GM21526 (cell line): ENCODE measurements at regions not wholly inside any gene's neighbourhood (a gene's known extent, or its start where the extent isn't known, plus 50 kb on each side); places are given as distances from the start of the nearest gene placed in this dataset.
"Not testable (repeated sequence)": the region's sequence is repeated elsewhere in the genome, so short reads cannot be mapped to it uniquely, and the experiment has no call there.

ENCODE experiments used
- ATAC-seq: cut with Tn5 transposase; IDR thresholded peaks from one replicate; pipeline ENCODE4 v1.9.1; 2021; ENCODE audit warnings: moderate library complexity; ENCODE audit not compliant: unreplicated experiment, low FRiP score

DNA sequence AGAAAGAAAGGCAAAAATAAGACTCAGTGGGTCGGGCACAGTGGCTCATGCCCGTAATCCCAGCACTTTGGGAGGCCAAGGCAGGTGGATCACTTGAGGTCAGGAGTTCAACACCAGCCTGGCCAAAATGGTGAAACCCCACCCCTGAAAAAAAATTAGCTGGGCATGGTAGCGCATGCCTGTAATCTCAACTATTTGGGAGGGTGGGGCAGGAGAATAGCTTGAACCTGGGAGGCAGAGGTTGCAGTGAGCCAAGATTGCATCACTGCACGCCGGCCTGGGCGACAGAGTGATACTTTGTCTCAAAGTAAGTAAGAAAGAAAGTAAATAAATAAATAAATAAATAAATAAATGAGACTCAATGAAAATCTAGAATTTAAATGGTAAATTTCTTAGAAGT lies 145.9 kb upstream of the KRR1 start:
- ATAC-seq, result not testable (repeated sequence)

- ATAC-seq, result no peak
These were observed 145.2 kb upstream of the KRR1 start for GRCh38 chr12:75656648-75657047.

DNA sequence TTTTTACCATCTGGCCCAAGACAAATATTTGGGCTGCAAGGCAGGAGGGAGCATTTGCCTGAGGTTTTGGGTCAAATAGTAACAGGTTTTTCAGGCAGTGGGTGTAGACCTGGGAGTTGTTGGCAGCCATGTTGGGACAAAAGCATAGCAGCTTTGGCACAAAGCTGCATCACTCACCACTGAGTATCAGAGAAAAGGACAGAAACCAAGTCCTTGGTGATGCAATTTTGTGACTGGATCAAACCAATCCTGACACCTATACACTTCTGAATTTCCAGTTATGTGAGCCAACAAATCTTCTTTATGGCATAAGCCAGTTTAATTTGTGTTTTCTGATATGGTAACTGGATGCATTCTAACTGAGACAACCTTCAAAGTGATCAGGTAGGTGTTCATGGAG lies 144.8 kb upstream of the KRR1 start:
- ATAC-seq, result no peak

DNA sequence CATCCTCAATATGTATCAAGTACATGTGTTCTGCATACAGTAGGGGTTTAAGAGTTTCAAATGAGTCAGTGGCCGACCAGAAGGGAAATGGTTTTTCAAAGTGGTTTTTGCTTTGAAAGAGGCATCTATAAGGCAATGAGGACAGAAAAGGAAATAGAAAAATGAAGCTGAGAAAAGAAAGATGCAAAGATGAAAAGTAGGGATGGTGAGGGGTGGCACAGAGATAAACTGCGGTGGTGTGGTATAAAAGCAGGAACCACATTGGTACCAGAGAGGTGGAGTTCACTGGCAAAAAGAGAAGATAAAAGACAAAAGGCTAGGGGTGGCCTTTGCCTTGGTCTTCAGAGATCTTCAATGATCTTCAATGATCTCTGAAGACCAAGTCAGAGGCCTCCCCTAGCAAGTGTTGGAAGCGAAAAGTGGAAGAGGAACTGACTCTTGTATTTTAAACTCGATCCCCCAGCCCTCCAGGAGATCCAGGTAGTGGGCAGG lies 144.0 kb upstream of the KRR1 start:
- no peak for ATAC-seq

DNA sequence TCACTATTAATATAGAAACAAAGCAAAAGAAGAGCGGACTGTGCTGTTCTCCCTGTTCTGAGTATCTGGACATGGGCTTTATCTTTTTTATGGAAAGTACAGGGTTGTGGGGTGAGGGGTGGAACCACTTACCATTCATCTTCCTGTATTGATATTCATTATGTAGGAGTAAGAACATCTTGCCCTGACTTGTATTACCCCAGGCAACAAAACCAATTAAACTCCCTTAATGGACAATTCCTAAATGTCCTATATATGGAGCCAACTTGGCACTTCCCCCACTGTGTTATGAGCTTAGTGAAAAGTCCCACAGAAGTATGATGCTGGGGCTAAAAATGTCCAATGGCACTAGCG lies 139.9 kb upstream of the KRR1 start:
- no peak for ATAC-seq

GRCh38 chr12:75650595-75651341 lies 139.4 kb upstream of the KRR1 start:
- ATAC-seq, result no peak

- no peak for ATAC-seq
These were observed 138.7 kb upstream of the KRR1 start for GRCh38 chr12:75650100-75650499.

DNA sequence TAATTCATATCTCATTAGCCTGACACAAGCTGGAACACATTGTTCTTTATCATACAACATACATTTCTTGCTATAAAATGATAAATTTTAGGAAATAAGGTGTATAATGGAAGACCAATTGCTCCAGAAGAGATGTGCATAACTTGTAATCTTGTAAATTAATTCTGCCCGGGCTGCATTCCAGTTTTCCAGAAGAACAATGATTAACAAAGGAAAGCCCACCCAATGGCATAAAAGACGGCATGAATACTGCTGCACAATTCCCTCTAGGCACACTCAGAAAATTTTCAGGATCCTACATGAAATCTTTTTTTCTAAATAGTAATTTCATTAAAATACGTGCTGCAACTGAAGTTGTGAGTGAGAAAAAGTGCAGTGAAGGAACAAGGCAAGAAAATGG lies 137.4 kb upstream of the KRR1 start:
- no peak for ATAC-seq

- no peak for ATAC-seq
These were observed 135.2 kb upstream of the KRR1 start for GRCh38 chr12:75646329-75647210.

DNA sequence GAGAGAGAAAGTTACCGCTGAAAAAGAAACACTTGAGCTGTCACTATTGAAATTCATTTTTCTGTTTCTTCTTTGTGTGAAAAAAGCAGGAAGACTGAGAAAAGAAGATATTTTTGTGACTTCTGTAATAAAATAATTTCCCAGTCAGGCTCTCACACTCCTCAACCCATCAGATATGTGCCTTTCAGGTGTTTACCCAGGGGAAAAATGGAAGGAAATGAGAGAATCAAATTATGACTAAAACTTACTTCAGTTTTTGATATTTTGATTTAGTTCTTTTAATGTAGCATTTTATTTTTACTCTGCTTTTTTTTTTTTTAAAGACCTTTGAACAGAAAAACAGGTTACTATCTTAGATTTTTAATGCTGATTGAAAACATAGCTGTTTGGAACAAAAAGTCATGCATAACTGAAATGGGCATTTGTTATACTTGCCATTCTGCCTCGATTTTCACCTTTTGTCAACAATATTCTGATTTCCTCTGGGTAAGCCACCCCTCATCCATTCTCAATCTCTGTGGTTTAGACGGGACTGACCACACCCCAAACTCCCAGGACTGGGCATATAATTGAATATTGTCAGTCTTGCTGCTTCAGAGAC lies 133.2 kb upstream of the KRR1 start:
- no peak for ATAC-seq

GRCh38 chr12:75643119-75643518 lies 131.7 kb upstream of the KRR1 start:
- not testable (repeated sequence) for ATAC-seq

GRCh38 chr12:75642226-75642625 lies 130.8 kb upstream of the KRR1 start:
- no peak for ATAC-seq

DNA sequence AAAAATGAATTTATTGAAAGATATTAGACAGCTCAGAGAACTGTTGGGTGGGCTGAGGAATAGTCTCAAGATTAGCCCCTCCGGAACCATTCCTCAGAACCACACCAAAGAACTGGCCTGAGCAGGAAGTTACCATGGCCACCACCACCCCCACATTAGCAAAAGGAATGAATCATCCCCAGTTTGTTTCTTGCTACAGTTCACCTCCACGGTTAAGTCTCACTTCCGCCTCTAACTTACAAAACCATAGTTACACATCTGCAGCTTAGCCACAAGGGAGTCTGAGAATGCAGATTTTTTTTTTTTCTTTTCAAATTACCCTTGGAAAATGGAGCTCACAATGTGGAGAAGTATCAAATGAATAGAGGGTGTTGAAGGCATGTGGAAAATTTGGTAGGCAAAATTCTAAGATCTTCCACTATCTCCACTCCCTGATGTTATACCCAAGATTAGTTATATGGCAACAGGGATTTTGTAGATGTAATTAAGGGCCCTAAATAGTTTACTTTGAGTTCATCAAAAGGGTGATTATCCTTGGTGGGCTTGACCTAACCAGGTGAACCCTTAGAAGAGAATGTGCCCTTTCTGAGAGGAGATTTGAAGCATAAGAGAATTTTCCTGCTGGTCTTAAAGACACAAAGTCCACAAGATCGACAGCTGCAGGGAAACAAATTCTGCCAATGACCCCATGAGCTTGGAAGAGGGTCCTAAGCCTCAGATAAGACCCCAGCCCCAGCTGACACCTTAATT lies 129.8 kb upstream of the KRR1 start:
- peak; percentile 100 for ATAC-seq

DNA sequence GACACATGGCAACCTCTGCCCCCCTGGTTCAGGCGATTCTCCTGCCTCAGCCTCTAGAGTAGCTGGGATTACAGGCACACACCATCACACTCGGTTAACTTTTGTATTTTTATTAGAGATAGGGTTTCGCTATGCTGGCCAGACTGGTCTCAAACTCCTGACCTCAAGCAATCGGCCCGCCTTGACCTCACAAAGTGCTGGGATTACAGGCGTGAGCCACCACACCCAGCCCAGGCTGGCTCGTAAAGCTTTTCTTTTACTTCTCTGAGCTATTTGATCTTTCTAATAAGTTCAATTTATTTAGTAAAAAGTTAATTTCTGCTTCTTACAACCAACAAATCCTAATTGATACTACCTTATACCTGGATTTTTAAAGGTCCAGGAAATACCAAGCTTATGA lies 127.4 kb upstream of the KRR1 start:
- ATAC-seq, result no peak

GRCh38 chr12:75636607-75637006 lies 125.2 kb upstream of the KRR1 start:
- ATAC-seq, result no peak

- ATAC-seq, result peak; percentile 74
These were observed 124.4 kb upstream of the KRR1 start for GRCh38 chr12:75635606-75636444.

- ATAC-seq, result no peak
These were observed 123.1 kb upstream of the KRR1 start for GRCh38 chr12:75634244-75635222.

GRCh38 chr12:75633789-75634188 lies 122.4 kb upstream of the KRR1 start:
- no peak for ATAC-seq

DNA sequence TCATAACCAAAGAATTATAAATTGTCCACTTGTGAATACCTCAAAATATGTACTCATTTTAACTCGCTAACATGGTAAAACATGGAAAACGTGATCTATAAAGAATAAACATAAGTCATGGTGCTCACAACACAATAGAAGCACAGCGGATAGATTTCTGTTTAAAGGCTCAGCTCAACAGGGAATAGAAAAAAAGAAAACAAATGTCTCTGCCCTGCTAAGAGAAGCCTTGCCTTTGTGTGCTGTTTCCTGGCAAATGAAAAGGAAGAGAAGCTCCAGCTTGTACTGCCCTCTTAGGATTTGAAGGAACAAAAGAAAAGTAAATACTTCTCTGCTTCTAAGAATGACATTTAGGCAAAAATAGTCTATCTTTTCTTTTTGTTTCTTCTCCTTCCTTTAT lies 121.0 kb upstream of the KRR1 start:
- ATAC-seq, result no peak
